ENCODE measurements at regions not wholly inside any gene's neighbourhood (a gene's known extent, or its start where the extent isn't known, plus 50 kb on each side); places are given as distances from the start of the nearest gene placed in this dataset.
"Not testable (repeated sequence)": the region's sequence is repeated elsewhere in the genome, so short reads cannot be mapped to it uniquely, and the experiment has no call there.

GRCh38 chr5:162800301-162800700 lies 637.1 kb upstream of the CCNG1 start:
- no peaks in the 10 kb centered on the region for H3K4me1 Mint-ChIP-seq
- H3K27ac Mint-ChIP-seq: no peak overlapping the region
- no peaks in the 10 kb centered on the region for H3K36me3 Mint-ChIP-seq
- no peaks in the 10 kb centered on the region for H3K27me3 Mint-ChIP-seq
- no peak overlapping the region for H3K4me3 Mint-ChIP-seq
- H3K9me3 Mint-ChIP-seq: peaks cover 0 to 5% (median 2%) of the 10 kb centered on the region in 3 donors

- H3K4me3 Mint-ChIP-seq: no peak overlapping the region
- no peaks in the 10 kb centered on the region for H3K4me1 Mint-ChIP-seq
- H3K27me3 Mint-ChIP-seq: no peaks in the 10 kb centered on the region
- H3K9me3 Mint-ChIP-seq: peaks cover 0 to 5% (median 2%) of the 10 kb centered on the region in 3 donors
- H3K27ac Mint-ChIP-seq: no peak overlapping the region
- no peaks in the 10 kb centered on the region for H3K36me3 Mint-ChIP-seq
These were observed 636.2 kb upstream of the CCNG1 start for GRCh38 chr5:162801235-162801634.

- Mint-ChIP-seq H3K27me3 (no peaks in the 10 kb centered on the region), H3K27ac (no peak overlapping the region), H3K4me3 (no peak overlapping the region), H3K4me1 (no peaks in the 10 kb centered on the region), H3K9me3 (peaks cover 0 to 3% (median 1%) of the 10 kb centered on the region in 3 donors), H3K36me3 (no peaks in the 10 kb centered on the region)
These were observed 631.2 kb upstream of the CCNG1 start for GRCh38 chr5:162806195-162806594.

DNA sequence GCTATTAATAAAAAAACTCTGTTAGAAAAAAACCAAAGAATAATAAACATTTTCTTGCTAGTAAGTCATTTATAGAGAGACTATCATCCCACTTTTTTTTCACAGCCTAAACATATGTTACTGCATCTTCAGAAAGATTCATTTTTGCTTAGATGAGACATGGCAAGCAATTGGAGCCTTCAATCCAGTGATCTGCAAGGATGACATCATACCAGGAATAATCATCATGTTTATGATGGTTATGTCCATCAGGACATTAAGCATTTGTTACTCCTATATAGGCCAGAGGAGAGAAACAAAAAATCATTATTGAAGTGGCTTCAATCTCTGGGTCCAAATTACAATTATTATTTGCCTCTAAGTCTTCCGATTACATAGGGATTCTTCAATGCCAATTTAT lies 626.3 kb upstream of the CCNG1 start:
- H3K9me3 Mint-ChIP-seq: peaks cover 0 to 9% (median 3%) of the 10 kb centered on the region in 3 donors
- H3K4me1 Mint-ChIP-seq: no peaks in the 10 kb centered on the region
- peaks cover 1% of the 10 kb centered on the region for H3K27me3 Mint-ChIP-seq
- no peak overlapping the region for H3K27ac Mint-ChIP-seq
- no peaks in the 10 kb centered on the region for H3K36me3 Mint-ChIP-seq
- H3K4me3 Mint-ChIP-seq: no peak overlapping the region

DNA sequence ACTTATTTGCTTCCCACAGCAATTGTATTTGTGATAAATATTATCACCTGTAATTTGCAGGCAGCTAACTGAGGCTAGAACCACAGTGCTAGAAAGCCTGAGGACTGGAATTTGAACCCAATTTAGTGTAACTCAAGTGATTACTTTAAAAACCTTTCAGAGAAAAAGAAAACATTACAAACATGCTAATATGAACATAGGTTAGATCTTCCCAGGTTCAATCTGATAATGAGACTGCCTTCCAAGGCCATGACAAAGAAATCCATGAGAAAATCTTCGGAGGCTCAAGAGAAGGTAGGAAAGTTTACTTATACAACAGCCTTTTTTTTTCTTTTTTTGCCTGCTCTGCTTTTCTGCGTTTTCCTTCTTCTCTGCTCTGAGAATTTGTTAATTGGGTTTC lies 620.6 kb upstream of the CCNG1 start:
- H3K9me3 Mint-ChIP-seq: peaks cover 0 to 6% (median 2%) of the 10 kb centered on the region in 3 donors
- no peaks in the 10 kb centered on the region for H3K36me3 Mint-ChIP-seq
- H3K4me1 Mint-ChIP-seq: no peaks in the 10 kb centered on the region
- H3K27ac Mint-ChIP-seq: no peak overlapping the region
- peaks cover 1% of the 10 kb centered on the region for H3K27me3 Mint-ChIP-seq
- no peak overlapping the region for H3K4me3 Mint-ChIP-seq

DNA sequence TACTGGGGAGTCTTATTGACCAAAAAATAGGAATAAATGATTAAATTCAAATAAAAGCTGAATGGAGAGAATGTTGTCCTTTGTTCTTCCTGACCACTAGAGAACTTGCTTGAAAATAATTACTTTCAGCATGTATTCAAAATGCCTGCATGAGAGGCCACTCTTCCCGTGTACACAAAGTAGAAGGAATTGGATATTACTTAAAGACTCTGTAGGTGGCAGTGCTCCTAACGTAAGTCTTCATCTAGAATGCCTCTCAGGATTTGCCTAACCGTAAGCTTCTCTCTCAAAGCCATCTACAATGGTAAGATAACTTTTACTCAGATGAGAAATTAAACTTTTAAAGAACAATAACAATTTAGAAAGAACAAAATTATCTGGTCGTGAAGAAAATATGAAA lies 620.0 kb upstream of the CCNG1 start:
- H3K27ac Mint-ChIP-seq: no peak overlapping the region
- no peaks in the 10 kb centered on the region for H3K36me3 Mint-ChIP-seq
- H3K4me1 Mint-ChIP-seq: no peaks in the 10 kb centered on the region
- peaks cover 0 to 6% (median 0%) of the 10 kb centered on the region in 3 donors for H3K9me3 Mint-ChIP-seq
- H3K27me3 Mint-ChIP-seq: no peaks in the 10 kb centered on the region
- no peak overlapping the region for H3K4me3 Mint-ChIP-seq

GRCh38 chr5:162821664-162822063 lies 615.7 kb upstream of the CCNG1 start:
- H3K36me3 Mint-ChIP-seq, H3K27me3 Mint-ChIP-seq, H3K4me3 Mint-ChIP-seq, H3K4me1 Mint-ChIP-seq, H3K9me3 Mint-ChIP-seq, H3K27ac Mint-ChIP-seq: not testable (repeated sequence)

DNA sequence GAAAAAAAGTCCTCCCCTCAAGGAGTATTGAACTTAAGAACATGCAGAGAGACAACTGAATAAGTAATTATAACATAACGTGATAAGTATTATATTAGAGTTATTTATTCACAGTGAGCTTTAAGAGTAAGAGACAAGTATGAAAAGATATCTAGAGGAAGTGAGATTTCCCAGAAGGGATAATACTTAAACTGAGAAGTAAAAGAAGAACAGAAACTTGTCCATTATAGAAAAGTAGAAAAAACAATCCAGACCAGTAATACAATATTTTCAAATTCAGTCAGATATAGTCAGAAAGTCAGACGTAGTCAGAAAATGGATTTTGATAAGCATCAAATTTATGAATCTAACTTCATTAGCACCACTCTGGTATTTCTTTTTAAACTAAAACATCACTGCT lies 613.0 kb upstream of the CCNG1 start:
- no peaks in the 10 kb centered on the region for H3K27me3 Mint-ChIP-seq
- H3K4me1 Mint-ChIP-seq: no peaks in the 10 kb centered on the region
- no peak overlapping the region for H3K4me3 Mint-ChIP-seq
- H3K36me3 Mint-ChIP-seq: no peaks in the 10 kb centered on the region
- no peak overlapping the region for H3K27ac Mint-ChIP-seq
- H3K9me3 Mint-ChIP-seq: peaks cover 4 to 10% (median 4%) of the 10 kb centered on the region in 3 donors

- H3K4me1 Mint-ChIP-seq: no peaks in the 10 kb centered on the region
- no peak overlapping the region for H3K4me3 Mint-ChIP-seq
- no peaks in the 10 kb centered on the region for H3K36me3 Mint-ChIP-seq
- no peak overlapping the region for H3K27ac Mint-ChIP-seq
- peaks cover 4 to 7% (median 5%) of the 10 kb centered on the region in 3 donors for H3K9me3 Mint-ChIP-seq
- no peaks in the 10 kb centered on the region for H3K27me3 Mint-ChIP-seq
These were observed 600.2 kb upstream of the CCNG1 start for GRCh38 chr5:162837155-162837554.

DNA sequence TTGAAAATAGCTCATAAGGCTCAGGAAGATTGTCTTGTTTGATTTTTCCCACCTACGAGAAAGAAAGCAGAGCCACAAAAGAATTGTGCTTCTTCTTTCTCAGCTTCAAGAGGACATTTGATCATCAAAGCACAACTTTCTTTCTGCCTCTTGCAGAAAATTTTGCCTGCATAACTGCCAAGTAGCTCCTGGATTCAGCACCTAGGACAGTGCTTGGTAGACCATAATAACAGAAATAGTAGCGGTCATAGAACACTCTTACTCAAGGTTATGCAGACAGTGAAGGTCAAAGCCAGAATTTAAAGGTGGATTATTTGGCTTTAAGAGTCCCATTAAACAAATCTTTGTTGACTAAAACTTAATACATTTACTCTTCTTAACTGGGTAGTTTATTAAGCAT lies 594.7 kb upstream of the CCNG1 start:
- Mint-ChIP-seq H3K9me3 (peaks cover 4 to 16% (median 9%) of the 10 kb centered on the region in 3 donors), H3K4me3 (no peak overlapping the region), H3K4me1 (no peaks in the 10 kb centered on the region), H3K27ac (no peak overlapping the region), H3K36me3 (no peaks in the 10 kb centered on the region), H3K27me3 (no peaks in the 10 kb centered on the region)

GRCh38 chr5:162852134-162852533 lies 585.3 kb upstream of the CCNG1 start:
- H3K27me3 Mint-ChIP-seq: no peaks in the 10 kb centered on the region
- no peak overlapping the region for H3K4me3 Mint-ChIP-seq
- H3K9me3 Mint-ChIP-seq: peaks cover 0 to 6% (median 4%) of the 10 kb centered on the region in 3 donors
- H3K27ac Mint-ChIP-seq: no peak overlapping the region
- H3K4me1 Mint-ChIP-seq: no peaks in the 10 kb centered on the region
- no peaks in the 10 kb centered on the region for H3K36me3 Mint-ChIP-seq

DNA sequence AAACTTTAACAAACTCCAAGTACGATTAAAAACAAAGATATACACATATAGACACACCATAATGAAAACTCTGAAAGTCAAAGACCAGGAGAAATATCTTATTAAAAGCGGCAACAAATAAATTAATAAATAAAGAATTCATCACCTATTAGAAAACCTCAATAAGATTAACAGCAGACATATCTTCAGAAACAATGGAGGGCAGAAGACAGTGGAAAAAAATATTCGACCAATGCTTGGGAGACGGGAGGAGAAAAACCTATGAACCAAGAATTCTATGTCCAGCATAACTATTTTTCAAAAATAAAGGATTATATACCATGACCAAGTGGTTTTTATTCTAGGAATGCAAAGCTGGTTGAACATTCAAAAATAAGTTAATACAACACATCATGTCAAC lies 578.6 kb upstream of the CCNG1 start:
- no peaks in the 10 kb centered on the region for H3K27me3 Mint-ChIP-seq
- H3K9me3 Mint-ChIP-seq: peaks cover 4 to 27% (median 6%) of the 10 kb centered on the region in 3 donors
- no peaks in the 10 kb centered on the region for H3K36me3 Mint-ChIP-seq
- H3K27ac Mint-ChIP-seq: no peak overlapping the region
- H3K4me1 Mint-ChIP-seq: no peaks in the 10 kb centered on the region
- no peak overlapping the region for H3K4me3 Mint-ChIP-seq

GRCh38 chr5:162870966-162871365 lies 566.4 kb upstream of the CCNG1 start:
- H3K27ac Mint-ChIP-seq: no peak overlapping the region
- peaks cover 2 to 35% (median 2%) of the 10 kb centered on the region in 3 donors for H3K9me3 Mint-ChIP-seq
- no peaks in the 10 kb centered on the region for H3K4me1 Mint-ChIP-seq
- H3K36me3 Mint-ChIP-seq: no peaks in the 10 kb centered on the region
- H3K27me3 Mint-ChIP-seq: no peaks in the 10 kb centered on the region
- H3K4me3 Mint-ChIP-seq: no peak overlapping the region

GRCh38 chr5:162882629-162883028 lies 554.8 kb upstream of the CCNG1 start:
- Mint-ChIP-seq H3K4me3 (no peak overlapping the region), H3K27me3 (no peaks in the 10 kb centered on the region), H3K27ac (no peak overlapping the region), H3K36me3 (no peaks in the 10 kb centered on the region), H3K4me1 (no peaks in the 10 kb centered on the region), H3K9me3 (peaks cover 0 to 7% (median 2%) of the 10 kb centered on the region in 3 donors)

- no peak overlapping the region for H3K4me3 Mint-ChIP-seq
- no peak overlapping the region for H3K27ac Mint-ChIP-seq
- peaks cover 0 to 7% (median 2%) of the 10 kb centered on the region in 3 donors for H3K9me3 Mint-ChIP-seq
- no peaks in the 10 kb centered on the region for H3K4me1 Mint-ChIP-seq
- H3K36me3 Mint-ChIP-seq: no peaks in the 10 kb centered on the region
- H3K27me3 Mint-ChIP-seq: no peaks in the 10 kb centered on the region
These were observed 550.7 kb upstream of the CCNG1 start for GRCh38 chr5:162886717-162887116.

- no peak overlapping the region for H3K4me3 Mint-ChIP-seq
- H3K4me1 Mint-ChIP-seq: no peaks in the 10 kb centered on the region
- H3K36me3 Mint-ChIP-seq: no peaks in the 10 kb centered on the region
- H3K27ac Mint-ChIP-seq: no peak overlapping the region
- H3K9me3 Mint-ChIP-seq: peaks cover 0 to 7% (median 0%) of the 10 kb centered on the region in 3 donors
- no peaks in the 10 kb centered on the region for H3K27me3 Mint-ChIP-seq
These were observed 549.1 kb upstream of the CCNG1 start for GRCh38 chr5:162888268-162888667.

GRCh38 chr5:162911873-162912272 lies 525.5 kb upstream of the CCNG1 start:
- H3K4me1 Mint-ChIP-seq: no peaks in the 10 kb centered on the region
- no peak overlapping the region for H3K4me3 Mint-ChIP-seq
- peaks cover 2 to 7% (median 5%) of the 10 kb centered on the region in 3 donors for H3K9me3 Mint-ChIP-seq
- H3K27ac Mint-ChIP-seq: no peak overlapping the region
- H3K36me3 Mint-ChIP-seq: no peaks in the 10 kb centered on the region
- no peaks in the 10 kb centered on the region for H3K27me3 Mint-ChIP-seq

Data from IgD-negative memory B cell (primary cell).